Trophoblast cell (in vitro differentiated cells and primary cell): ENCODE measurements at regions not wholly inside any gene's neighbourhood (a gene's known extent, or its start where the extent isn't known, plus 50 kb on each side); places are given as distances from the start of the nearest gene placed in this dataset.
A peak's percentile ranks its signal among the peaks of the same experiment; 100 is the strongest.

ENCODE experiments used
- DNase-seq, 2 donors: peaks; one replicate each; pipeline ENCODE4 v3.0.0-alpha.2; 2016
- H2AFZ ChIP-seq: 2 replicates; pipeline ENCODE4 v1.6.1; 2013; ENCODE audit warnings: low read length, moderate library complexity, mild to moderate bottlenecking; ENCODE audit not compliant: insufficient read depth, poor library complexity
- H2AK5ac ChIP-seq: 2 replicates; pipeline ENCODE4 v1.6.1; 2013; ENCODE audit warnings: mild to moderate bottlenecking, low read length
- H2BK120ac ChIP-seq: 2 replicates; pipeline ENCODE4 v1.6.1; 2013; ENCODE audit warnings: low read length, mild to moderate bottlenecking, moderate library complexity; ENCODE audit not compliant: insufficient read depth, poor library complexity
- H2BK12ac ChIP-seq: 2 replicates; pipeline ENCODE4 v1.6.1; 2013; ENCODE audit warnings: mild to moderate bottlenecking, low read length, moderate library complexity
- H2BK5ac ChIP-seq: 2 replicates; pipeline ENCODE4 v1.6.1; 2013; ENCODE audit warnings: low read length, low read depth, moderate library complexity, mild to moderate bottlenecking; ENCODE audit not compliant: poor library complexity
- H3K14ac ChIP-seq: 2 replicates; pipeline ENCODE4 v1.6.1; 2013; ENCODE audit warnings: mild to moderate bottlenecking, low read length
- H3K18ac ChIP-seq: 2 replicates; pipeline ENCODE4 v1.6.1; 2013; ENCODE audit warnings: mild to moderate bottlenecking, low read length
- H3K23ac ChIP-seq: 2 replicates; pipeline ENCODE4 v1.6.1; 2013; ENCODE audit warnings: low read length
- H3K27ac ChIP-seq: 2 replicates; pipeline ENCODE4 v1.5.1; 2013; ENCODE audit warnings: low read depth, mild to moderate bottlenecking, inconsistent platforms, low read length, moderate library complexity
- H3K27me3 ChIP-seq: 2 replicates; pipeline ENCODE4 v1.6.1; 2013; ENCODE audit warnings: inconsistent platforms, mild to moderate bottlenecking, low read length, moderate library complexity; ENCODE audit not compliant: insufficient read depth
- H3K36me3 ChIP-seq, 2 experiments: 1 replicate in 1 of 2; 2 replicates in 1 of 2; pipeline ENCODE4 v1.6.1; 2013; ENCODE audit warnings: low read length in 2 of 2, mild to moderate bottlenecking in 2 of 2, moderate library complexity in 1 of 2; ENCODE audit not compliant: insufficient read depth in 2 of 2, control insufficient read depth in 1 of 2
- H3K4ac ChIP-seq: 2 replicates; pipeline ENCODE4 v1.6.1; 2013; ENCODE audit warnings: low read depth, mild to moderate bottlenecking, low read length, moderate library complexity
- H3K4me1 ChIP-seq, 2 experiments: 1 replicate in 1 of 2; 2 replicates in 1 of 2; pipeline ENCODE4 v1.6.1; 2013; ENCODE audit warnings: low read length in 2 of 2, mild to moderate bottlenecking in 2 of 2, moderate library complexity in 1 of 2; ENCODE audit not compliant: insufficient read depth in 2 of 2, control insufficient read depth in 1 of 2
- H3K4me2 ChIP-seq: 2 replicates; pipeline ENCODE4 v1.6.1; 2013; ENCODE audit warnings: inconsistent platforms, mild to moderate bottlenecking, low read length, moderate library complexity
- H3K4me3 ChIP-seq: 2 replicates; pipeline ENCODE4 v1.5.1; 2013; ENCODE audit warnings: mild to moderate bottlenecking, low read depth, low read length, inconsistent platforms
- H3K79me1 ChIP-seq: one replicate; pipeline ENCODE4 v1.6.1; 2013; ENCODE audit warnings: low read length
- H3K79me2 ChIP-seq: 2 replicates; pipeline ENCODE4 v1.6.1; 2013; ENCODE audit warnings: low read length, mild to moderate bottlenecking; ENCODE audit not compliant: control insufficient read depth, insufficient read depth, poor library complexity
- H3K9ac ChIP-seq: 2 replicates; pipeline ENCODE4 v1.6.1; 2013; ENCODE audit warnings: mild to moderate bottlenecking, low read length
- H3K9me3 ChIP-seq: 2 replicates; pipeline ENCODE4 v1.6.1; 2013; ENCODE audit warnings: low read depth, mild to moderate bottlenecking, control low read depth, inconsistent platforms, low read length; ENCODE audit not compliant: insufficient read depth
- H4K12ac ChIP-seq: 2 replicates; pipeline ENCODE4 v1.6.1; 2013; ENCODE audit warnings: low read depth, mild to moderate bottlenecking, low read length, moderate library complexity
- H4K8ac ChIP-seq: 2 replicates; pipeline ENCODE4 v1.6.1; 2013; ENCODE audit warnings: low read depth, mild to moderate bottlenecking, low read length, moderate library complexity
- H4K91ac ChIP-seq: one replicate; pipeline ENCODE4 v1.6.1; 2013; ENCODE audit warnings: low read depth, mild to moderate bottlenecking, low read length, moderate library complexity
- WGBS: extraction: QIAGEN DNeasy Blood & Tissue Kit; methylation state at CpG from one replicate; pipeline ENCODE4 v1.1.7; 2013; ENCODE audit warnings: missing lambda C conversion rate; ENCODE audit not compliant: insufficient read length, insufficient coverage; ENCODE audit errors: extremely low coverage; 5-methylcytosine and 5-hydroxymethylcytosine counted together

DNA sequence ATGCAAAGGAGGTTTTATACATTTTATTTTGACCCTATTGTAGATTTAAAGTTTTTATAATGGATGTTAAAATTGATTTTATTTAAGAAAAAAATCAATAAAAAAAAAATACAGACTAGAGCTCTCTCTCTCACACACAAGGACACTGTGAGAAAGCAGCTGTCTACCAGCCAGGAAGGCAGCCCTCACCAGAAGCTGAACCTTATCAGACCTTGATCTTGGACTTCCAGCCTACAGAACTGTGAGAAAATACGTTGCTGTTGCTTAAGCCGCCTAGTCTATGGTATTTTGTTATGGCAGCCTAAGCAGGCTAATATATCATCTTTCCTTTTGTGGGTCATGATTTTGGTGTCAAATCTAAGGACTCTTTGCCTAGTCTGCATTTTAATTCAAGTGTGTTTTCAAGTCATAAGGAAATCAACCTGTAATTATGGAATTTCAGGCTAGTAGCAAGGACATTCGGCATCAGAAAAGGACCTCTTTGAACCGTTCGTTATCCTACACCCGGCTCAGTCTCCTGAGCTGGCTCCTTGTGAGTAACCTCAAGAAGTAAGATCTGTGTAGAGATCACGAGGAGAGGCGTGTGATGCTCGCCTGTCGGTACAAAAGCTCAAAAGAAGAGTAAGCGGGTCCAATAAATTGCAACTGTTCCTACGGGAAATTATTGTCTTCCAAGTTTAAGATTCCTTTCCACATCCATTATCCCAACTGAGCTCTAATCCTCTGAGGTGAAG, 98.2 kb downstream of the PDCL3 start:
- H4K91ac ChIP-seq: no peak overlapping the region
- H3K27me3 ChIP-seq: no peaks in the 10 kb centered on the region
- no peak overlapping the region for H3K4me2 ChIP-seq
- H2BK12ac ChIP-seq: no peak overlapping the region
- no peaks in the 10 kb centered on the region for H3K79me1 ChIP-seq
- no peak overlapping the region for H2AK5ac ChIP-seq
- no peak overlapping the region for H4K8ac ChIP-seq
- H3K23ac ChIP-seq: no peak overlapping the region
- H2AFZ ChIP-seq: no peak overlapping the region
- peaks cover 0 to under 1% of the 10 kb centered on the region in 2 experiments for H3K4me1 ChIP-seq
- WGBS: no CpG with 5 or more reads among the region's 12 CpGs
- no peak overlapping the region for H2BK5ac ChIP-seq
- H4K12ac ChIP-seq: no peak overlapping the region
- no peak overlapping the region for H3K4me3 ChIP-seq
- H3K14ac ChIP-seq: no peak overlapping the region
- H3K27ac ChIP-seq: no peak overlapping the region
- H3K9ac ChIP-seq: no peak overlapping the region
- no peaks in the 10 kb centered on the region for H3K79me2 ChIP-seq
- no peaks in the 10 kb centered on the region for H3K36me3 ChIP-seq
- no peak overlapping the region for H3K4ac ChIP-seq
- H2BK120ac ChIP-seq: no peak overlapping the region
- H3K9me3 ChIP-seq: no peaks in the 10 kb centered on the region
- peak; percentile 43 to 72 for DNase-seq
- no peak overlapping the region for H3K18ac ChIP-seq

DNA sequence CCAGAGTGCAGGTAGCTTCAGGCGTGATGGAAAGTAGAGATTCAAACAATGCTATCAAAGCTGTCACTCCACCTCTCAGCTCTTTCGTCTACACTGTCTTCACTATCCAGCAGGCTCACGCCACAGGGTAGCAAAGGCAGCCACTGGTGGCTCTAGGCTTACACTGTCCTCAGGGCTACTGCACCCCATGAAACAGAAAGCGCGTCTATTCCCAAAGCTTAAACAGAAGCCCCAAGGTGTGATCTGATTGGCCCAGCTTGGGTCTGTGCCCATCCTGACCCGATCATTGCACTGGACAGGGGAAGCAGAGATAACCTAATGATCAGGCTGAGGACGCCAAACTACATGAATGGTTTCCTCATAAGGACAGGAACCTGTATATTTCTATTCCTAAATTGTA, 100.1 kb downstream of the PDCL3 start:
- Histone ChIP-seq H3K79me2 (no peaks in the 10 kb centered on the region), H3K4me3 (no peak overlapping the region), H3K4ac (no peak overlapping the region), H3K4me1 (no peaks in the 10 kb centered on the region), H2BK12ac (no peak overlapping the region), H3K27me3 (no peaks in the 10 kb centered on the region), H2AFZ (no peak overlapping the region), H3K9ac (no peak overlapping the region), H4K12ac (no peak overlapping the region), H3K27ac (no peak overlapping the region), H2BK5ac (no peak overlapping the region), H3K36me3 (no peaks in the 10 kb centered on the region), H4K91ac (no peak overlapping the region), H2BK120ac (no peak overlapping the region), H2AK5ac (no peak overlapping the region), H3K14ac (no peak overlapping the region), H3K23ac (no peak overlapping the region), H3K4me2 (no peak overlapping the region), H3K9me3 (no peaks in the 10 kb centered on the region), H3K79me1 (no peaks in the 10 kb centered on the region), H3K18ac (no peak overlapping the region), H4K8ac (no peak overlapping the region)
- no peak for DNase-seq
- whole genome bisulfite sequencing: no CpG with 5 or more reads among the region's 7 CpGs

DNA sequence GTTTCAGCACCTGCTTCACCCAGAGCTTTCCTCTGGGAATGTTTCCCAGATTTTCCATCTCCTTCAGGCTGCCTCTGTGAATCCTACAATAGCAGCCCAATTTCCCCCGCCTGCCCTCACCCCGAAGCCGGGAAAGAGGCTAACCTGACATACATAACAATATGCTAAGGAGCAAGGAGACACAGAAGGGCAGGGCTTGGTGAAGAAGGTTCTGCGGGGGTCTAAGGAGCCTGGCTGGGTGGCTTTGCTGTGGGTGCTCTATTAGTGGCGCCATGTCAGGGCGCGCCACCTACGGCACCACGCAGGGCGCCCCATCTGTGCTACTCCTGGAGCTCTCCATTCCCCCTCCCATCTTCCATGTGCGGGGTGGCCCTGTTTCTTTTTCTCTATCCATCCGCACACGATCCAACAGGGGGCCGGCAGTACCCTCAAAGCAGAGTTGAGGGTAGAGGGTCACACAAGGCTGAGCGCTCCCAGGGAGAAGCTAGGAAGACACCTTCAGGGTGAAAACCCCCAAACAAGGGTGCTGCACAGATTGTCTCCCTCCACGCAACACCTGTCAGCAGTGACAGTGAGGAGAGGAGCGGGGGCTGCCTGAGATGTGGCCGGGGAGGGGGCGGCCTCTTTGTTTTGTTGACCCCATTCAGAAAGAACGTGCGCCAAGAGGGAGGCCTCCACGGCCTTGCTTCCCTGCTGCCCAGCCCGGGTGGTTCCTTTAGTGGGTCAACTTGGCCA, 101.4 kb downstream of the PDCL3 start:
- Histone ChIP-seq H4K12ac (no peak overlapping the region), H3K4me3 (no peak overlapping the region), H3K27ac (no peak overlapping the region), H3K14ac (no peak overlapping the region), H3K36me3 (no peaks in the 10 kb centered on the region), H3K27me3 (no peaks in the 10 kb centered on the region), H2AK5ac (no peak overlapping the region), H3K9ac (no peak overlapping the region), H4K91ac (no peak overlapping the region), H3K79me2 (no peaks in the 10 kb centered on the region), H3K4me1 (no peaks in the 10 kb centered on the region), H3K23ac (no peak overlapping the region), H3K4ac (no peak overlapping the region), H2BK12ac (no peak overlapping the region), H3K79me1 (no peaks in the 10 kb centered on the region), H3K18ac (no peak overlapping the region), H4K8ac (no peak overlapping the region), H2BK120ac (no peak overlapping the region), H3K9me3 (no peaks in the 10 kb centered on the region), H2AFZ (no peak overlapping the region), H3K4me2 (no peak overlapping the region), H2BK5ac (no peak overlapping the region)
- DNase-seq: no peak
- no CpG with 5 or more reads among the region's 23 CpGs for WGBS

DNA sequence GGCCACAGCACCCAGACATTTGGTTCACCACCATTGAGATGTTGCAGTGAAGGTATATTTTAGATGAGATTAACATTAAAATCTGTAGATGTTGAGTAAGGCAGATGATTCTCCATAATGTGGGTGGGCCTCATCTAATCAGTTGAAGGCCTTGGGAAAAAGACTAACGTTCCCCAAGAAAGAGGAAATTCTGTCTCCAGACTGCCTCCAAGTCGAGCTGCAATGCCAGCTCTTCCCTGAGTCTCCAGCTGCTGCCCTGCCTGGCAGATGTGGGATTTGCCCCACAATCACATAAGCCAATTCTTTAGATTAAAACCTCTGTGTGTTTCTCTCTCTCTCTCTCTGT, 101.9 kb downstream of the PDCL3 start:
- no peaks in the 10 kb centered on the region for H3K9me3 ChIP-seq

More for the DNA sequence above, 101.9 kb downstream of the PDCL3 start:
- WGBS: no CpG with 5 or more reads among the region's 2 CpGs
- H3K4me2 ChIP-seq: no peak overlapping the region
- no peak overlapping the region for H2AK5ac ChIP-seq
- H3K27ac ChIP-seq: no peak overlapping the region
- no peak overlapping the region for H3K4me3 ChIP-seq
- H3K14ac ChIP-seq: no peak overlapping the region
- no peaks in the 10 kb centered on the region for H3K79me2 ChIP-seq
- H2AFZ ChIP-seq: no peak overlapping the region
- no peak for DNase-seq
- H3K9ac ChIP-seq: no peak overlapping the region
- no peak overlapping the region for H3K18ac ChIP-seq
- H3K27me3 ChIP-seq: no peaks in the 10 kb centered on the region
- H4K12ac ChIP-seq: no peak overlapping the region
- no peak overlapping the region for H2BK120ac ChIP-seq
- H4K8ac ChIP-seq: no peak overlapping the region
- H3K23ac ChIP-seq: no peak overlapping the region
- H3K4me1 ChIP-seq: no peaks in the 10 kb centered on the region
- H4K91ac ChIP-seq: no peak overlapping the region
- H3K36me3 ChIP-seq: no peaks in the 10 kb centered on the region
- no peak overlapping the region for H3K4ac ChIP-seq
- no peak overlapping the region for H2BK12ac ChIP-seq
- no peak overlapping the region for H2BK5ac ChIP-seq
- no peaks in the 10 kb centered on the region for H3K79me1 ChIP-seq
